Activated CD8-positive, alpha-beta memory T cell treated with anti-CD3 and anti-CD28 coated beads for 4 hours (primary cell): ENCODE measurements at regions not wholly inside any gene's neighbourhood (a gene's known extent, or its start where the extent isn't known, plus 50 kb on each side); places are given as distances from the start of the nearest gene placed in this dataset.
"Not testable (repeated sequence)": the region's sequence is repeated elsewhere in the genome, so short reads cannot be mapped to it uniquely, and the experiment has no call there.

Experiments
- DNase-seq, 2 donors: peaks; one replicate each; pipeline ENCODE4 v3.0.0-alpha.2; 2020; ENCODE audit warnings: low read depth in 2 of 2

DNA sequence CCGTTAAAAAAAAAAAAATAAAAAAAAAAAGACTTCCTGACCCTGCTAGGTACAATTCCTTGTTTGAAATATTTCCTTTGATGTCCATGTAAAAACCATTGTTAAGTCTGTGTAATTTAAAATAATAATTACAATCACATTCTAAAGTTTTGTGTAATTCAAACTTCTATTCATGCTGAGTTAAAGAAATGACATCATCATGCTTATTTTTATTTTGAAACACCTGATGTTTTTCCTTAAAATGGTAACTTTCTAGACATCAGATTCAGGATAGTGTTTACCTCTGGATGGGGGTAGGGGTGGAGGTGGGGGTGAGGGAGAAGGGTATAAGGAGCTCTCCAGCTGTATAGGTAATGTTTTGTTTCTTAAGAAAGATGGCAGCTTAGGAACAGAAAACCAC lies 92.8 kb downstream of the ADCYAP1 start:
- DNase-seq: no peak

DNA sequence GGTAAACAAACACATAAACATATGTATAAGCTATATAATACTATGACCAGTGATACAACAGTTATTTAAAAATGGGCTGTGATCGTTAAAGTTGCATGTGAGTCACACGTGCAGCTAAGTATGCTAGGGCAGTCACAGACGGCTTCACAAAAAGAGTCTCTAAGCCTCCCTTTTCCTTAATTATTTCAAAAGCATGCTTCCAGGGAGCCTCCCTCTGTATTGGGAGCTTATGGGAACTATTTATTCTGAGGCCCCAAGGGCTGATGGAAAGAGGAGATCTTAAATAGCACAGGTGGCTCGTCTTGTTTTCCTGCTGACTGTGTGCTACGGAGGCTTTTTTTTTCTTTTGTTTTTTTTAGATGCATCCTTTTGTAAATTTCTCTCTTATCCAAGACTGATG lies 94.3 kb downstream of the ADCYAP1 start:
- DNase-seq: no peak

DNA sequence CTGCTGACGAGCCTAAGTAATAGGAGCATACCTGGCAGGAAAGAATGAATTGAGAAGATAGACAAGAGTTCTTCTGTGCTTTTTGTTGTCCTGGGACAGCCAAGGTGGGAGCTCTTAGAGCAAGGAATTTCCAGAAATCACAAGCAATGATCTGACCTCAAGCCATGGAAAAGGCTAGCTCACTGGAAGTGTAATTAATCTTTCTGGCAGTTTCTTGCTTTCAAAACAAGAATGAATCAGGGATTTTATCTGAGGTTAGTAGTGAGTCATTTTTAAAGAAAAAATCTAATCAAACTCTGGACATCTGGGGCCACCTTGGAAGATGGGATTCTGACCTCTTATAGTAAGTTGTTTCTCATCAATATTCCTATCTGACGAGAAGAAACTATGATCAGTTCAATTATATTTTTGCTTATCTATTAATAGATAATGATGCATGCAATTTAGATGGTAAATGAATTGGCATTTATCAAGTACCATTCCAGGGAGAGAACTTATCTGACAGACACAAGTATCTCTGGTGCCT lies 98.0 kb downstream of the ADCYAP1 start:
- DNase-seq: no peak

DNA sequence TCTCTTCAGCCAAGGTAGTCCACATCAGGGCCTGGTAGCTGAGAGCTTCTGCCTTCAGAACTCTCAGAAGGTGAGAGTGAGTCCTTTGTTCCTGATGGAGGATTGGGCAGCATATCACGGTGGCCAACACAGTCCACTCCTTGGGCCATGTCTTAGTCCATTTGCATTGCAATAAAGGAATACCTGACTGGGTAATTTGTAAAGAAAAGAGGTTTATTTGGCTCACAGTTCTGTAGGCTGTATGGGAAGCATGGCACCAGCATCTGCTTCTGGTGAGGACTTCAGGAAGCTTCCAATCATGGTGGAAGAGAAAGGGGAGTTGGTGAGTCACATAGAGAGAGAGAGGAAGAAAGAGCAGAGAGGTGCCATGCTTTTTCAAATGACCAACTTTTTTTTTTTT lies 98.8 kb downstream of the ADCYAP1 start:
- no peak for DNase-seq

DNA sequence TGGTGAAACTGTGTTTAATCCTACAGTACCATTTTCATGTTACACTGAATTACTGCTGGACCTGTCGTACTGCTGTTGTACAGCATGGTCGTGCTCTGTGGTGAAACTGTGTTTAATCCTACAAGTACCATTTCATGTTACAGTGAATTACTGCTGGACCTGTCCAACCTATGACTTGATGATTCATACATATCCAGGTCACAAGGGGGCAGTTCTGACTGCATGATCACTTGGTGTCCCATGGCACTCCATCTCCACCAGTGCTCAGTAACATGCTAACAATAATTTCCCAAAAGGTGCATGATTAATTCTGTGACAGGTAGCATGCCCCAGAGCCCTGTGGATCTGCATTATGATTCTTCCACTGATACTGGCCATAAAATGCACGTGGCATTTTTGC lies 101.6 kb downstream of the ADCYAP1 start:
- no peak for DNase-seq

DNA sequence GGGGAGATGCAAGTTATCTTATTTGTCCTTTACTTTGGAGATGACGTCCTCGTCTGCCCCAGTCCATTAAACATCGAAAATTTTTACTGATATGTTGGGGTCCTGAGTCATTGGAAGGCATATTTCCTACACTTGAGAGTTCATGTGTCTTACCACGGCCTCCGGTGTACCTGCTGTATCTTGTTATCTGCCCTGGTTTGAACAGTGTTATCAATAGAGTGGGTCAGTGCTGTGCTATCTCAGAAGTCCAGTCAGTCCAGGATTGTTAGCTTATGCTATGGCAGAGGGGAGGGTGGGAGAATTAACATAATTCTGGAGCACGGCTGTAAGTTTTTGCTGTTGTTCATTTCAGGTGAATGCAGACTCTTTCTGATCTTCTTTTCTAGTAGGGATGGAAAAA lies 102.3 kb downstream of the ADCYAP1 start:
- no peak for DNase-seq

DNA sequence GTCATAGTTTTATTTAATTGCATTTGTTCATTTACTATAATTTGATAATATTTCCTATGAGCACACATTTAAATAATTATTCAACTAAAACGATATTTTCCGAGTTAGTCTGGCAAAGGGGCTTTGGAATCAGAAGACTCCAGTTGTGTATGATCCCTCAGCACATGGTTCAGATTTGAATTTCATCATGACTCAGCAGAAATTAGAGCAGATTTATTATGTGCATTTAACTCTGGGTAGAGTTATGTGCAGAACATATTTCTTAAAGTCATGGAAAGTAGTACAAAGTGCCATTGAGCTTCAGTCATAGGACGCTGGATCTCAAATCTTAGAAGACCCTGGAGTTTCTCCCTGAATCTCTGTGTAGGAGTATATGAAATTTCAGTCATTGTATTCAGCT lies 106.7 kb downstream of the ADCYAP1 start:
- no peak for DNase-seq

DNA sequence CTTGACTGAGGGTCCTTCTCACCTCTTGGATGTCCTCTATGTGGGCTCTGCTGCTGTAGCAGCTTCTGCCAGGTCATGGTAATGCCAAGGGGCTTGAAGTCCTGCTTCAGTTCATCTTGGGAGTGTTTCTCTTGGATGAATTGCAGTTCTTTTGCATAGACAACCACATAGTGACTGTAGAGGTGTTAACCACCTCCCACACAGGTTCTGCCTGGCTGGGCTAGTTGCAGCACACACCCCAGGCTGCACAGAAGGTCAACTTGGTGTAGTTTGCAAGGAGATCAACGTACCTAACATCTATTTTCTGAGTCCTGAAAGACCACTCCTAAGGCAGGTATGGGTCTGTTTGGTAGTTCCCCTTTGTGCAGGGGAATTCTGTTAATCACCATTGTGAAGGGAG lies 108.1 kb downstream of the ADCYAP1 start:
- DNase-seq: no peak

DNA sequence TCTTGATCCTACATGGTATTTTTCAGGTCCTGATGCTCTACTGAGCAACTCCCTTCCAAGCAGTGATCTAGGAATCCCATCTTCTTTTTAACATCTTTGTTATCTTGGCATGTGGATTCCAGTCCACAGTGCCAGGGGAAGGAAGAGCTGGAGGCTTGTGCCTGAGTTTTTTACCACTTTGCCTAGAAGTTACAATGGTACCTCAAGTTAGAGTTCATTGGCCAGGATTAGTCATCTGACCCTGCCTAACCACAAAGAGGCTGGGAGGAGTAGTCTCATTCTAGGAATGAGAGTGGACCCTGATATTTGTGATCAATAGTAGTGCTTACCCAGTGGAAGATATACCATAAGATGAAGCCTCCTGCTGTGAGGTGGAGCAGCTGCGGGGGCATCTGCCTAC lies 109.3 kb downstream of the ADCYAP1 start:
- no peak for DNase-seq

DNA sequence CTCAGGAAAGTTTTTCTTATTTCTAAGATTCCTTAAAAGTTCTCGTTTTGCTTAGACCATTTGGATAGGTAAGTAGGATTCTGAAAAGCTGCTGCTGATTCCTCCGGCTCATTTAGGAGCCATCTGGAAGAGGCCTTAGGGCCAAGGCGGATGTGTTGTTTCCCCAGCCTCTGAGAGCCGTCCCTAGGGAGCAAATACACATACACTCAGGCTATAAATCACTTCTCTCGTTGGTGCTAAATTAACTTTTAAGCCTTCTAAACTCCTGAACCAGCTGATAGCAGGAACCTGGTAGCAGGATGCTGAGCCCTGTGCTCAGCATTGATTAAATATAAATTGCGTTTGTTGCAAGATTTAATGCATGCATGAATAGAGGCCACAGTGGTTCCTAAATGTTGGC lies 109.8 kb downstream of the ADCYAP1 start:
- no peak for DNase-seq

DNA sequence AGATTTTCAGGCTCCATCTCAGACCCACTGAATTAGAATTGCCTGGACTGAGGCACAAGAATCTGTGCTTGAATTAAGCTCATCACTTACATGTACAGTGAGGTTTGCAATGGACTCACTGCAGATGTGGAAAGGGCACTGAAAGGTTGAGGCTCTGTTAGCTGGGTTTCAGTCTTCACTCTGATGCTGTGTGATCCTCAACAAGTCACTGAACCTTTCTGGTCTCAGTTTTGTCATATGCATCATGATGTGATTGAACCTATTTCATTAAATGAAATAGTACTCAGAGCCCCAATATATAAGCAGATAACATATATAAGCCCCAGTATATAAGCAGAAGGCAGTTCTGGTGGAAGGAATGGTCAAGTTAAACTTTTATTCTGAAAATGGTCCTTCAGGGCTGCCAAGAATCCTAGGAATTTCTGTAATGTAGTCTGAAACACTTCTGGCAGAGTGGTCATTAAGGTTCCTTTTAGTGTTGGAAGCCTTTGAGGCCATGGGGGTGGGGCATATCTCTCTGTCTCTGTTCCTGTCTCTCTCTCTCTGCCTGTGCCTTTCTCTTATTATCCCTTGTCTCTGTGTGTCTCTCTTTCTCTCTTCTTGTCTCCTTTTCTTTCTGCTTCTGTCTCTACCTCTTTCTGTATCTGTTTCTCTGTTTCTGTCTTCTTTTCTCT lies 110.4 kb downstream of the ADCYAP1 start:
- DNase-seq: no peak

DNA sequence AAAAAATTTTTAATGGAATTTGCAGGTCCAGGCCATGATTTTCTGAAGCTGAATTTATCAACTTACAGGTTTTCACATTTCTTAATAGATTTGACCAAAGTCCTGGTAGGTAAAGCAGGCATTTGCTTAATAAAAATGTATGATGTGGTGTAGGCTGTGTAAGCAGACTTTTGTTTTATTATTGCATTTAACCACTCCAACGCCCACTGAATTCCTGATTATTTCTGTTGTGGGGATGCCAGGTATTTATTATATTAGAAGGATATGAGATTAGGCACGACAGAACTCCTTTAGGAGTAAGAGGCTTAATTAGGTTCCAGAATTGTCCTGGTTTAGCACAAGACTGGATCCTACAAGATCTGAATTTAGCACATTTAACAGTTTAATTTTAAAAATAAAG lies 111.1 kb downstream of the ADCYAP1 start:
- no peak for DNase-seq

DNA sequence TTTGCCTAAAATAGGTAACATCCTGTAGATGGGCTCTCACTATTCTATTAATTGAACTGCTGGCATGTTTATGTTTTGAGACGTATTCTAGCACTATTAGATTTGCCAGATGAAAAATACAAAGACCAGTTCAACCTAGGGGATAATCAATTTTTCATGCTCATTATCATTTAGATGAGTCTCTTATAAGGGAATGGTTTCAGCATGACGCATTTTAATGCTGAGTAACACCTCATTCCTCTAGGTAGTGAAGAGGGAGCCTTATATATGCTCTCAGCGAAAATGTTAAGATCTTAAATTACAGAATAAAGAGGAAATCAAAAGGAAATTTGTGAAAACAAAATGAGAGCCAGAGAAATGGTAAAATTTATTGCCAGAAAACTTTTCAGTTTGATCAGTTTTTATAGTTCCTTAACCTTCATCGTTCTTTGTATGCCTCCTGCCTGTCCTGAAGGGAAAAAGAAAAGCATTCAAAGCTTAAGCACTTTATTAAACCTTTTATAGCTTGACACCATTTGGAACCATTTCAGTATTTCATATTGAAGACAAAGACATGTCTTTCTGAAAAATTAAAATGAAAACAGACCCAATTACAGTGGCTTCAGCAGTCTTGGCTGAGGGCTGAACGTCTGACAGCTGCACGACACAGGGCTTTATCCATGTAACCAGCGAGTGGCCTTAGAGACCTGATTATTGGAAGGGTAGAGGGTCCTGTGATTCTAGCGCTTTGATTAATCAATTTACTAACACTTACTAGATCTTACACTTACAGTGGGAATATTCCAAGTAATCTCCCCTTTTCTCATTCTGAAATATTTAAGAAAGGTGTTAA lies 112.8 kb downstream of the ADCYAP1 start:
- DNase-seq: no peak

DNA sequence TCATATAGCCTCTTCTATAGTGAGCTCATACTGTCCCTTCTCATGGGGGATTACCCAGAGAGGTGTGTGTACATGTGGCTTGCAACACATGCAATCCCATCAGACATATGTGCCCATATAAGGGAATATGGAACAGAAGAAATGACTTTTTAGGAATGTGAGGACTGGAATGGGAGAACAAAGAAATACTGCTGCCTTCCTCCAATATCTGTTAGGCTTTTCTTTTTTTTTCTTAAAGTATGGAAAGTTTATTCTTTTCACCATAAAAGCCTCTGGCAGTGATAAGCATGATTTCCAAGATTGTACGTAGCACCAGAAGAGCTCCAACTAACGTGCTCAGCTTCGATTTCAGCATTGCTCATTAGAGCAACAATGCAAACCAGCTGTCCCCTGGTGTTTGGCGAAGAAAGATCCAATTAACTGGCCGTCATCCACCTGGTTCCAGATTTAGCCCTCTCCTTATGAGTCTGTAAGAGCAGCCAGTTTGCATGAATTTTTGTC lies 113.6 kb downstream of the ADCYAP1 start:
- DNase-seq: no peak

DNA sequence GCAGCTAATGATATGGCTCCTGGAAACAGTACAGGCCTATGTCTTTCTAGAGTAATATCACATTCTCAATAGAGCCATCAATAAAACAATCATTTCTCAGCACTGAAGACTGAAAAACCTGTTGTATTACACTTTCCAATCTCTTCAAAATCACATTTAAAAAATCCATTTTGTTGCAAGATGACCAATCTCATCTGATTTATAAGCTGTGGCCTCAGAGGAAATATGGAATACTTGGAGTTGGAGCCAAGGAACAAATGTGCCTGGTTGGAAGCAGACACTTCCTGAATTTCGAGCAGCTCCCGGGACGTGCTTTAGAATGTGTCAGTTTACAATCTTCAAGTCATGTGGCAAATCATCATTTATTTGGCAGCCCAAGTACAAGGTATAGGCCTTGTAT lies 114.5 kb downstream of the ADCYAP1 start:
- DNase-seq: no peak

DNA sequence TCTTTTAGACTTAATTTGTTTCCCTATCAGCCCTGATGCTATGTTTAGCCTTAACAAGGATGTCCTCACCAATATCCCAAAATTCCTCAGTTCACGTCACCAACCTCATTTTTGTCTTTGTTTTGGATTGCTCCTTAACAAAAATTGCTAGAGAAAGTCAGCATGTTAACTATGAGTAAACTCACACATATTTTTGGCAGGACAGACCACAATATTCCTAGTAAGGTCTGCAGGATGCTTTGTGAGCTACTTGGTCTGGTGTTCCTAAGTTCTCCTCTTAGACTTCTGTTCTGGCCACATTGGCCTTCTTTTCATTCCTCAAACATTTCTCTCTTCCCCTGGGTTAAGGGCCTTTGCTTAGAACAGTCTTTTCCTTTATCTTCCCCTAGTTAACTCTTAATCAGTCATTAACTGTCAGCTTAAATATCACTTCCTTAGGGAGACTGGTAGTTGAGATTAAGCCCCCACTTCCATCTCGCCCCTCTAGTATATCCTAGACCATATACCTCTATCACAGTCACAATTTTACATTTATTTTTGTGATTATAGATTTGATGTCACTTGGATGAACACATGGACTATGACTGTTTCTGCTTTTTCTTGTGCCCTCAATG lies 116.2 kb downstream of the ADCYAP1 start:
- no peak for DNase-seq

DNA sequence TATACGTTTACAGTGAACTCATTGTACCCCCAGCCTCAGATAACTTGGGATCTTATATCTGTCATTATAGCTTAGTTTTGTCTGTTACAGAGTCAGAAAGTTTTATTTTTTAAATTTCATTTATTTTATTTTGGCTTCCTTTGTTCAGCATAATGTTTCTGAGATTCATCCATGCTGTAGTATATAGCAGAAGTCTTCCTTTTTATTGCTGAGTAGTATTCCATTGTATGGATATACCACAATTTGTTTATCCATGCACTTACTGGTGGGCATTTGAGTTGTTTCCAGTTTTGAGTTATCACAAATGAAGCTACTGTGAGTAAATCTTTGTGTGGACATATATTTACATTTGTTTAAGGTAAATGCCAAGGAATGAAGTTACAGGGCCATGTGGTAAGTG lies 122.3 kb downstream of the ADCYAP1 start:
- no peak for DNase-seq

DNA sequence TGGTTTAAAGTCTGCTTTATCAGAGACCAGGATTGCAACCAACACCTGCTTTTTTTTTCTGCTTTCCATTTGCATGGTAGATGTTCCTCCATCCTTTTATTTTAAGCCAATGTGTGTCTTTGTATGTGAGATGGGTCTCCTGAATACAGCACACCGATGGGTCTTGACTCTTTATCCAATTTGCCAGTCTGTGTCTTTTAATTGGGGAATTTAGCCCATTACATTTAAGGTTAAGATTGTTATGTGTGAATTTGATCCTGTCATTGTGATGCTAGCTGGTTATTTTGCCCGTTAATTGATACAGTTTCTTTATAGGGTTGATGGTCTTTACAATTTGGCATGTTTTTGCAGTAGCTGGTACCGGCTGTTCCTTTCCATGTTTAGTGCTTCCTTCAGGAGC lies 128.4 kb downstream of the ADCYAP1 start:
- DNase-seq: not testable (repeated sequence)

DNA sequence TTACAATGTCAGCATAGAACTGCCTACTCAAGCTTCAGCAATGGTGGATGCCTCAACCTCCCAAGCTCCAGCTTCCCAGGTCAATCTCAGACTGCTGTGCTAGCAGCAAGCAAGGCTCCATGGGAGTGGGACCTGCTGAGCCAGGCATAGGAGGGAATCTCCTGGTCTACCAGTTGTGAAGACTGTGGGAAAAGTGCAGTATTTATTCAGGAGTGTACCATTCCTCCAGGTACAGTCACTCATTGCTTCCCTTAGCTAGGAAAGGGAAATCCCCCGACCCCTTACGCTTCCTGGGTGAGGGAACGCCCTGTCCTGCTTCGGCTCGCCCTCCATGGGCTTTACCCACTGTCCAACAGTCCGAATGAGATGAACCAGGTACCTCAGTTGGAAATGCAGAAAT lies 130.3 kb downstream of the ADCYAP1 start:
- no peak for DNase-seq

DNA sequence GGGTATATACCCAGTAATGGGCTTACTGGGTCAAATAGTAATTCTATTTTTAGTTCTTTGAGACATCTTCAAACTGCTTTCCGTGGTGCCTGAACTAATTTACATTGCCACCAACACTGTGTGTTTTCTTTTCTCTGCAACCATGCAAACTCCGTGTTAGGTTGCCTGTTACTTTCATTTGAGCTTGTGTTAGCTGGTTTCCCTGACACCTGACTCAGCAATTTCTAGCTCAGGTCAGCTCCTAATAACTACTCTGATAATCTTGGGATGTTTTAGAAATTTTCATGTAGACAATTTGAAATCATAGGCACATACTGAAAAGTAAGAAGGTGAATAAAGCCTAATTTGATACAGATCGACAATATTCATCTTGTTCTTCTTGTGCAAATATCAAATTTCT lies 132.3 kb downstream of the ADCYAP1 start:
- DNase-seq: no peak

DNA sequence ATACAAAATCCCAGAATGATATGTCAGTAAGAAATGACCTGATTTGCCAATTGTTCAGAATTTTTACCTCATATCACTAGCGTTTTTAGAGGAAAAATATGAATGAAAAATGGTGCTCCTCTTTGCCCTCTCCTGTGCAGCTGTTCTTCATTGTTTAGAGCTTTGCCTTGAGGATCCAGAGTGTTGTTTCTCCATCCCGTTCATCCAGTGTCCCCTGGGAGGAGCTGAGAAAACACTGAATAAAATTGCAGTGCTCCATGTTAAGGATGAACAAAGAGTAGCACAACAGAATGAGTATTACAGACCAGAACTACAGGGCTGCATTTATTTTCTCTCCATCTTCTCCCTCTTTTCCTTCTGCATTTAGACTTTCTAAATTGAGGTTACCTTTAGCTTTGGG lies 133.1 kb downstream of the ADCYAP1 start:
- no peak for DNase-seq

DNA sequence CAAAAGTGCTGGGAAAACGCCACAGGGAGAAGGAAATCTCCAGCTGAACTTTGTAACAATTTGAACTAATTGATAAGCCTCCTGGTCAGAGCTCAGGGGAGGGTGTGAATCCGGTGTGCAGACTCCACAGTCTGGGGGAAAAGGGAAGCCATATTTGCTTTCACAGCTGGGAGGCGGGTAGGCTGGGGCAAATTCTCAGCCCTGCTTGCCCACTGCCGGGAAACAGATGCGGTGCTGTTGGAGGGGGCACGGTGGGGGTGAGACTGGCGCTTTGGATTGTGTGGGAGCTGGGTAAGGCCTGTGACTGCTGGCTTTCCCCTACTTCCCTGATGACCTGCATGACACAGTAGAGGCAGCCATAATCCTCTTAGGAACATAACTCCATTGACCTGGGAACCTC lies 134.8 kb downstream of the ADCYAP1 start:
- no peak for DNase-seq

DNA sequence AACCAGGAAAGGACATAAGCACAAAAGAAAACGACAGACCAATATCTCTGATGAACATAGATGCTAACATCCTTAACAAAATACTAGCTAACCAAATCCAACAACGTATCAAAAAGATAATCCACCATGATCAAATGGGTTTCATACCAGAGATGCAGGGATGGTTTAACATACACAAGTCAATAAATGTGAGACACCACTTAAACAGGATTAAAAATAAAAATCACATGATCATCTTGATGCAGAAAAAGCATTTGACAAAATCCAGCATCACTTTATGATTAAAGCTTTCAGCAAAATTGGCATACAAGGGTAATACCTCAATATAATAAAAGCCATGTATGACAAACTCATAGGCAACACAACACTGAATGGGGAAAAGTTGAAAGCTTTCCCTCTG lies 138.4 kb downstream of the ADCYAP1 start:
- not testable (repeated sequence) for DNase-seq
